ENCODE measurements at regions not wholly inside any gene's neighbourhood (a gene's known extent, or its start where the extent isn't known, plus 50 kb on each side); places are given as distances from the start of the nearest gene placed in this dataset.

- no peak for DNase-seq
Measured at GRCh38 chr14:89626233-89626806, 209.3 kb upstream of the FOXN3 start.

DNA sequence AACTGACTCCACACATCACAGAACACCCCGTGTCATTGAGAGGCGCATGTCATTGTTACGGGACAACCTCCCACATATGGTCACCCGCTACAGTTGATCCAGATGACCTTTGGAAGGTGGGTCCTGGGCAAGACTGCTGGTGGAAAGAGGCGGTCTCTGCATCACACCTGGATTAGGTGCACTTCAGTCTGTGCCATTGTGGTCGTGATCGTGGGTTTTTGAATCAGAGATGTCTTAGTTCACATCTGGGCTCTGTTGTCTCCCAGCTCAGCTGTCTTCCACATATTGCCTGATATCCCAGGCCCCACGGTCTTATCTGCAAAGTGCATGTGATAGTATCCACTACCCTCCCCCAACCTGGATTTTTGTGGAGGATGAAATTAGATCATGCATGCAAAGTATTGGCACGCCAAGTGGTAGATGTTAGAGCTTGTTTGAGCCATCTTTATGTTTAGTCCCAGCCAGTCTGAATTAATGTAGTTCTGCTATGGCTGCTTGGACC is 208.7 kb upstream of the FOXN3 start:
- DNase-seq = no peak

- DNase-seq = peak; percentile 52 to 86
Measured at GRCh38 chr14:89625244-89625713, 208.2 kb upstream of the FOXN3 start.

GRCh38 chr14:89624500-89625156 is 207.6 kb upstream of the FOXN3 start:
- no peak for DNase-seq

DNA sequence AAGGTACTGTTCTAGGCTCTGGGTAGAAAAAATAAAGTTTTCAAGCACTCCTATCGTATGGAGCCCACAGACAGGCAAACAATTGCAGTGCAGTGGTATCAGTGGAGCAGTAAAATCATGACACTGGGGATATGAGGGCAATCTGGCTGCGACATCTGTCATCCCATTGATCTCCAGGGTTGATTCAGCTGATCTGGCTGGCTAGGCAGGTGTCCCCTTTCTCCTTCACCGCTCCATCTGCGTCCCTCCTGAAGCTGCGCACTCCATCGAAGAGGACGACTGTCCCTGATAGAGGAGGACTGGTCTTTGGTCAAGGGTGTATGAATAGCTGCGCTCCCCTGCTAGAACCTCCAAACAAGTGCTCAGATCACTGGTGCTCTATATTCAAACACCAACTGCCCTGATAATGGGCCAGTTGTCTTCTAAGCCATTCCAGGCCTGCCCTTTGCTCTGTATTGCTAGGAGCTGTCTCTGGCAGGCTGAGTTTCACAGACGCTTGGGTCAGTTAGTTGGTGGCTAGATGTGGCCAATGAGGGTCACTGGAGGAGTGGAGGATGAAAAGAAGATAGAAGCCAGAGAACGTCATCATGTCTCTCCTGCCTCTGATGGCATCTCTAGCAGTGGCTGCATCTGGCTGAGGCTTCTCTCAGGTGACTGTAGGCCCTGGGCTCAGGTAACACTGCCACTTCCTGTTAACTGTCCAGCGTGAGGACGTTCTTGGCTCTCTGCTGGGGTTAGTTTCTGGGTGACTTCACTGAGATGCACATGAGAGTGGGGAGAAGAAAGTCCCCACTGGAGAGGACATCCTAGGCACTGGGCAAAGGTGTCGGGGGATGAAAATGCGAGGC is 205.0 kb upstream of the FOXN3 start:
- no peak for DNase-seq

DNA sequence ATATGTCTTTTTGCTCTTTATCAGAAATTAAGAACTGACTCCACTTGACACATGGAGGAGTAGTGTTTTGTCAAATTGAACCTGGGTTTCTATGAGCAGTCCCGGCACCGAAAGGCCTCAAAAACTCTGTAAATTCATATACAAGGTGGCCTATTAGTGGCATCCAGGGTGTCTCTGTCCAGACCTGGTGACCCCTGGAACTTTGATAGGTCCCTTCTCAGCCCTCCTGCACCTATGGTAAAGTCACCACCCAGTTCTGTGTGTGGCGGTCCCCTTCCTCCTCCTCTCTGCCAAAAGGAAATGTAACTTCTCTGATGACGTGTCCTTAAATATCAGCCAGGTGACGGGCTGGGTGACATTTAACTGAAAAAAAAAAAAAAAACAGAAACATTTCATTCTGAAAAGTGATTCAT is 204.0 kb upstream of the FOXN3 start:
- DNase-seq = no peak

GRCh38 chr14:89620436-89620835 is 203.4 kb upstream of the FOXN3 start:
- DNase-seq = no peak

DNA sequence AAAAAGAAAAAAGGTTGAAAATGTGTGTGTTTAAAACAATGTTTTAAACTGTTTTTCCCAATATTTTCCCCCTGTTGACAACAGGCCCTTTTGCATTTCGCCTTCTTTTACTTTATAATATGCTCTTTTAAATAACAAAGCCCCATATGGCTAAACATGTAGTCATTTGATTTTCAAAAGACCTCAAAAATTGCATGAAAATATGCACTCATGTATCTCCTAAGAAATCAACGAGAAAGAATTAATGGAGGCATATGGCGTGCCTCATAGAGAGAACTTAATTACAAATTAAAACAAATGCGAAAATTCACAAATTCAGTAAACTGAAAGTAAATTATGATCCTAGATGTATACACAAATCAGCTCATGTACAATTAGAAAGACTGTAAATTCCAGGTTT is 202.6 kb upstream of the FOXN3 start:
- DNase-seq = no peak

- peak in 1 of 2 experiments; percentile 74 for DNase-seq
Measured at GRCh38 chr14:89618811-89619551, 201.9 kb upstream of the FOXN3 start.

DNA sequence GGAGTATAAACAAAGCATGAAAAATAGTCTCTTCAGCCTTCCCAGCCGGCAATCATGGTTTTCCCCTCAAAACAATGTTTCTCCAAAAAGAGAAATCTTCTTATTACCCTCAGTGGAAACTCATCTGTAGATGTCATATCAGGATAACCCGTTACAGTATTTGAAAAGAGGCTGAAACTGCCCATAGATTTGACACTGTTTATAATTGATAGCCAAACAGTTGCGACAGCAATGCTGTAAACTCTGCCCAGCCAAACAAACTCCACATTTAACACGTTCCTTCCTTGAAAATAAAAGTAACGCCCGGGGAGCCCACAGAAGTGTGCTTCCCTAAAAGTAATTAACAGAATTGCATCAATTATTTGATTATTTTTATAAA is 201.3 kb upstream of the FOXN3 start:
- no peak for DNase-seq

- peak; percentile 29 to 39 for DNase-seq
Measured at GRCh38 chr14:89617481-89618329, 200.7 kb upstream of the FOXN3 start.

- DNase-seq = peak in 1 of 2 experiments; percentile 23
Measured at GRCh38 chr14:89616852-89617341, 199.9 kb upstream of the FOXN3 start.

- no peak for DNase-seq
Measured at GRCh38 chr14:89616425-89616824, 199.4 kb upstream of the FOXN3 start.

- no peak for DNase-seq
Measured at GRCh38 chr14:89615421-89615820, 198.4 kb upstream of the FOXN3 start.

DNA sequence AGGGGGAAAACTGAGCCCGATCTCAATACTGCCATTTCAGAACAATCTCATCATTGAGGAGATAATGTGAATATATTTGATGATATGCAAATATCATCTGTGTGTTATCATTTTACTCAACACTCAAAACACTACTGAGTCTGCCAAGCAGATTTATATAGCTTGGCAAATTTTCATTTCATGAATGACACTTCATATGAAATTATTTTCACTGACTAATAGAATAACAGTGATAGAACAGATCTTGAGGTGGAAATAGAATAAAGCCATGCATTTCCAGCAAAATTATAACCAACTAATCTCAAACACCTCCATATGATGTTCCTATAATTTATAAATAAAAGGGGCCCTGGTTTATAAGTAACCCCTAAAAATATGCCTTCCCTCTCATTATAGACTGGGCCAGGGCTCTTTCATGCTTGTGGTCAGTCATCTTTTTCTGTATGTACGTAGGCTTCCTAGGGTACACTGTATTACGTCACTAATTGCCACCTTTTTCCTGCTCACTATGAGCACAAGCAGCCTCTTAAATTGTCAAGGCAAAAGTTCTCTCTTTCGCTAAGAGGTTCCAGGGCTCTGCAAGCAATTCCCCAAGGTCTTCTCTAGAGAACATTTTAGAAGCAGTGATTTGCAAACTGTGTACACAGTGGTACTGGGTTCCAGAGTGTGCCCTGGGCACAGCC is 197.1 kb upstream of the FOXN3 start:
- DNase-seq = no peak

- DNase-seq = no peak
Measured at GRCh38 chr14:89613260-89614008, 196.4 kb upstream of the FOXN3 start.

DNA sequence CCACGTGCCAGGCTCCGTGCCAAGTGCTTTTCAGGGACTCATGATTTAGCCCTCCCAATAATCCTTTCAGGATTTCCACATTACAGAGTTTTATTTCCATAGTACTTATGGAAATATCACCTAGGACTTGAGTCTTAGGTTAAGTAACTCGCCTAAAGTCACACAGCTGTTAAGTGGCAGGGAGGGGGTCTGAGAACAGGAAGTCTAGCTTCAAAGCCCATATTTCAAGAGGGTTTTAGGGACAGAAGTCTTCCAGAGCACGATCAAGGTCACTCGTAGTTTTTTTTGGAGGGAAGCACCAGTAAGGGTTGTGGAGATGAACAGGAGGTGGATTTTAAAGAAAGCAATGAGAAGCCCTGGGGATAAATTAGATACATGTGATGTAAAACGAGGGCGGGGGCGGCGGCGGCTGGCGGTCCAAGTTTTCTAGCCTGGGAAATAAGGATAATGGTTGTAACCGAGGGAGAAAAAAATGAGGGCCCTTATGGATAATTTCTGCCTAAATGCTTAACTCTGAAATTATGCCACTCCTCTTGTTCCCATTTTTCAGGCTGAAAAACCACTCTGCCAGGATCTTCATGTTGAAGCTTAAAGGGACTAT is 192.6 kb upstream of the FOXN3 start:
- no peak for DNase-seq

DNA sequence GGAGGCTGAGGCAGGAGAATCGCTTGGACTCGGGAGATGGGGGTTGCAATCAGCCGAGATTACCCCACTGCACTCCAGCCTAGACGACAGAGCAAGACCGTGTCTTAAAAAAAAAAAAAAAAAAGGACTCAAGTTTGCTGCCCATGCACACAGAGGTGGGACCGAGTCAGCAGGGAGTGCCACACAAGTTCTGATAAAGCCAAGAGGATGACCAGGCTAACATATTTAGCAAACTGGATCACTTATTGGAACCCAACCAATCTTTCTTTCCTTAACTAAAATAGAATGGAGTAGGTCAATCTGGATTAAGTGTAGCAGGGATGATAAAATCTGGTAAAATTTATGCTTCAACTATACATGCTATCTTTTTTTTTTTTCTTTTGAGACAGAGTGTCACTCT is 190.4 kb upstream of the FOXN3 start:
- DNase-seq = no peak

GRCh38 chr14:89603938-89604480 is 187.0 kb upstream of the FOXN3 start:
- DNase-seq = no peak

All from NCI-H446 (cell line).